ENCODE measurements at regions not wholly inside any gene's neighbourhood (a gene's known extent, or its start where the extent isn't known, plus 50 kb on each side); places are given as distances from the start of the nearest gene placed in this dataset.

GRCh38 chr5:173671121-173671949 is 54.9 kb upstream of the BOD1 start (continued):
- TF ChIP-seq MAFK (conservative IDR thresholded peaks at IDR 0.05 in 1 of 2, IDR thresholded peaks at IDR 0.05 in 1 of 2; ENCODE audit: low read length in 2 of 2) (no peak), MLXIP (CRISPR knock-in tag; IDR thresholded peaks at IDR 0.05; ENCODE audit: borderline replicate concordance) (no peak), TEAD3 (CRISPR knock-in tag; optimal IDR thresholded peaks at IDR 0.05; ENCODE audit: borderline replicate concordance) (peak; percentile 24), HOXA3 (CRISPR knock-in tag; IDR thresholded peaks at IDR 0.05) (peak; percentile 46; the same call in 1 of the 2 replicates), KLF16 (CRISPR knock-in tag; IDR thresholded peaks at IDR 0.05) (0 out of 4 replicates have a peak, but pooled peaks of 1 of the 2 experiments have one; percentile 36), MED1 (CRISPR knock-in tag; IDR thresholded peaks at IDR 0.05) (peak; percentile 61), FOSL2 (CRISPR knock-in tag; IDR thresholded peaks at IDR 0.05) (peak; percentile 86), ZNF784 (CRISPR knock-in tag; IDR thresholded peaks at IDR 0.05; ENCODE audit: borderline replicate concordance) (no peak), ZBTB38 (CRISPR knock-in tag; IDR thresholded peaks at IDR 0.05) (peak; percentile 31; the same call in 1 of the 2 replicates), PHB2 (IDR thresholded peaks at IDR 0.05; ENCODE audit: partially characterized antibody) (no peak), ZNF430 (CRISPR knock-in tag; IDR thresholded peaks at IDR 0.05) (peak; percentile 41; the same call in 1 of the 2 replicates), ZFX (CRISPR knock-in tag; IDR thresholded peaks at IDR 0.05; ENCODE audit: low read depth) (peak; percentile 33; the same call in 1 of the 2 replicates), CHCHD3 (CRISPR knock-in tag; IDR thresholded peaks at IDR 0.05) (no peak), NRL (CRISPR knock-in tag; IDR thresholded peaks at IDR 0.05; ENCODE audit: borderline replicate concordance) (0 out of 2 replicates have a peak, but pooled peaks have one; percentile 49), ZFP41 (CRISPR knock-in tag; IDR thresholded peaks at IDR 0.05; ENCODE audit: borderline replicate concordance) (no peak), SETDB1 (CRISPR knock-in tag; IDR thresholded peaks at IDR 0.05; ENCODE audit: borderline replicate concordance) (no peak), ZBTB39 (CRISPR knock-in tag; IDR thresholded peaks at IDR 0.05) (no peak), JUN (CRISPR knock-in tag; IDR thresholded peaks at IDR 0.05) (0 out of 2 replicates have a peak, but pooled peaks have one; percentile 19), ZKSCAN5 (CRISPR knock-in tag; IDR thresholded peaks at IDR 0.05) (no peak), SP4 (CRISPR knock-in tag; IDR thresholded peaks at IDR 0.05) (no peak)

Measured in HepG2 (cell line).